ENCODE measurements at regions not wholly inside any gene's neighbourhood (a gene's known extent, or its start where the extent isn't known, plus 50 kb on each side); places are given as distances from the start of the nearest gene placed in this dataset.

DNA sequence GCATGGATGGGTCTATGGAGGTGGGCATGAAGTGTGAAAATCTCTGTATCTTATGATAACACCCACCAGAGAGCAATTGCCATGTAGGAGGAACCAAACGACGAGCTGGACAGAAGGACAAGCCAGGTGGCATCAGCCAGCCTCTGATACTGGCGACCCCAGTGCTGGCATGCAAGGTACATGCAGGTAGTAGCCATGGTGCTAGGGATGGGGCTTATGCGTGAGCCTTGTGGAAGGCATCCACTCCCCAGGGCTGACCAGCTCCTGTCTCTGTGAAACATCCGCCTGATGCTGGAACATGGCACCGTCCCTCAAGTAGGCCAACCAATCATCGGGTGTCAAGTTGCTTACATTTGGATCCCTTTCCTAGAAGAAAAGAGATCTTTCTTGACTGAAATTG lies 412.9 kb downstream of the GADD45G start:
- no peaks in the 10 kb centered on the region for H3K4me1 ChIP-seq
- no TSS peak for BruUV-seq (replicated peaks)
- DNase-seq, result no peak
- H3K27me3 ChIP-seq (replicated peaks; ENCODE audit: control insufficient read depth, insufficient read depth, low read length), result no peaks in the 10 kb centered on the region
- Mint-ChIP-seq H3K36me3 (ENCODE audit: insufficient read depth, unreplicated experiment) (no peaks in the 10 kb centered on the region), H3K27ac (ENCODE audit: unreplicated experiment) (no peak overlapping the region), H3K4me1 (ENCODE audit: low read depth, unreplicated experiment) (no peaks in the 10 kb centered on the region), H3K27me3 (ENCODE audit: insufficient read depth, unreplicated experiment) (peaks cover 3% of the 10 kb centered on the region), H3K9me3 (ENCODE audit: unreplicated experiment) (no peaks in the 10 kb centered on the region), H3K4me3 (ENCODE audit: unreplicated experiment) (no peak overlapping the region)
- CTCF ChIA-PET, result no interaction called here
- TF ChIP-seq, protein P1, sequence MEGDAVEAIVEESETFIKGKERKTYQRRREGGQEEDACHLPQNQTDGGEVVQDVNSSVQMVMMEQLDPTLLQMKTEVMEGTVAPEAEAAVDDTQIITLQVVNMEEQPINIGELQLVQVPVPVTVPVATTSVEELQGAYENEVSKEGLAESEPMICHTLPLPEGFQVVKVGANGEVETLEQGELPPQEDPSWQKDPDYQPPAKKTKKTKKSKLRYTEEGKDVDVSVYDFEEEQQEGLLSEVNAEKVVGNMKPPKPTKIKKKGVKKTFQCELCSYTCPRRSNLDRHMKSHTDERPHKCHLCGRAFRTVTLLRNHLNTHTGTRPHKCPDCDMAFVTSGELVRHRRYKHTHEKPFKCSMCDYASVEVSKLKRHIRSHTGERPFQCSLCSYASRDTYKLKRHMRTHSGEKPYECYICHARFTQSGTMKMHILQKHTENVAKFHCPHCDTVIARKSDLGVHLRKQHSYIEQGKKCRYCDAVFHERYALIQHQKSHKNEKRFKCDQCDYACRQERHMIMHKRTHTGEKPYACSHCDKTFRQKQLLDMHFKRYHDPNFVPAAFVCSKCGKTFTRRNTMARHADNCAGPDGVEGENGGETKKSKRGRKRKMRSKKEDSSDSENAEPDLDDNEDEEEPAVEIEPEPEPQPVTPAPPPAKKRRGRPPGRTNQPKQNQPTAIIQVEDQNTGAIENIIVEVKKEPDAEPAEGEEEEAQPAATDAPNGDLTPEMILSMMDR (IDR thresholded peaks at IDR 0.05; ENCODE audit: insufficient read depth in 1 of 2, low read depth in 1 of 2, low read length in 1 of 2, severe bottlenecking in 1 of 2, unreplicated experiment in 1 of 2), result no peak
- POLR2A ChIA-PET, result no interaction called here
- H3K9me3 ChIP-seq, result no peaks in the 10 kb centered on the region
- intact Hi-C loops (cut with micrococcal nuclease; ENCODE audit: unreplicated experiment), result no loop called here
- H3K4me3 ChIP-seq (ENCODE audit: low read depth, low read length), result no peak overlapping the region
- no peaks in the 10 kb centered on the region for H3K36me3 ChIP-seq (ENCODE audit: control insufficient read depth, insufficient read depth, low read length)

DNA sequence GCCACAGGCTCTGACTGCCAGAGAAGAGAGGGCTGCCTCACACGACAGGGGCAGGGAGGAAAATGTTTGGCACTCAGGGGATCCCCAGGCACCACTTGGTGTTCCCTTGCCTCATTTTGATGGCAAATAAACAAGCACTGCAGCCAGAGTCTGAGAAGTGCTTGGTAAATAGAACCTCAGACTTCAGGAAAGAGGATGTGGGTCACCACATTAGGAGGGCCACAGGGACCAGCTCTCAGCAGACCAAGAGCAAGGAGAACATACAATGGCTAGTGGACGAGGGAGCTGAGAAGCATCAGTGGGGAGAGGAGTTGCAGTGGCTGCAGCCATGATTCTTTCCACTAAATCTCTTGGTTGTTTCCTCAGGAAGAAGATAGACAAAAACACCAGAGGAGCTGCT lies 413.9 kb downstream of the GADD45G start:
- TF ChIP-seq, protein P1 (IDR thresholded peaks at IDR 0.05; ENCODE audit: insufficient read depth in 1 of 2, low read depth in 1 of 2, low read length in 1 of 2, severe bottlenecking in 1 of 2, unreplicated experiment in 1 of 2), result no peak
- H3K36me3 Mint-ChIP-seq (ENCODE audit: insufficient read depth, unreplicated experiment), result no peaks in the 10 kb centered on the region
- ChIA-PET POLR2A (no interaction called here), CTCF (interaction anchor here (0.6 kb wide), 1 partner anchor 803 kb away, joined by 3 read pairs; no protein-coding TSS in a partner anchor)
- no TSS peak for BruUV-seq (replicated peaks)
- intact Hi-C loops (cut with micrococcal nuclease; ENCODE audit: unreplicated experiment), result no loop called here
- H3K4me1 Mint-ChIP-seq (ENCODE audit: low read depth, unreplicated experiment), result no peaks in the 10 kb centered on the region
- H3K36me3 ChIP-seq (ENCODE audit: control insufficient read depth, insufficient read depth, low read length), result no peaks in the 10 kb centered on the region
- peaks cover 3% of the 10 kb centered on the region for H3K27me3 Mint-ChIP-seq (ENCODE audit: insufficient read depth, unreplicated experiment)
- no peaks in the 10 kb centered on the region for H3K4me1 ChIP-seq
- H3K9me3 ChIP-seq, result no peaks in the 10 kb centered on the region
- no peak overlapping the region for H3K4me3 Mint-ChIP-seq (ENCODE audit: unreplicated experiment)
- DNase-seq, result no peak
- H3K27me3 ChIP-seq (replicated peaks; ENCODE audit: control insufficient read depth, insufficient read depth, low read length), result no peaks in the 10 kb centered on the region
- no peaks in the 10 kb centered on the region for H3K9me3 Mint-ChIP-seq (ENCODE audit: unreplicated experiment)
- no peak overlapping the region for H3K4me3 ChIP-seq (ENCODE audit: low read depth, low read length)
- no peak overlapping the region for H3K27ac Mint-ChIP-seq (ENCODE audit: unreplicated experiment)

DNA sequence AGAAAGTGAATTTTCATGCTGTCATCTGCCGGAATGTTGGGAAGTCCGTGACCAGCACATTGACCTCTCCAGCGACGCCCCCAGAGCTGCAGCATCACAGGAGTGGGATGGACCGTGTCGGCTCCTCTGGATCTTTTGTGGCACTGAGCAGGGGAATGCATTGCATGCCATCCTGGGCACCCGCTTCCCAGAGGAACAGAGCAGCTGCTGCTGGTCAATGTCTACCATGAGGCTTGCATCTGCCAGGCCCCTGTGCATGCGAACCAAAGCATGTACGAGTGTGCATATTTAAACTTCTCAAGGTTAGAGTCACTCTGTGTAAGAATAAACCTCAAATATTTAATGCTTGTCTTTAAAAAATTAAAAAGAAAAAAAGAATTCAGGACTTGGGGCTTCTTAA lies 414.8 kb downstream of the GADD45G start:
- H3K4me3 Mint-ChIP-seq (ENCODE audit: unreplicated experiment), result no peak overlapping the region
- no peaks in the 10 kb centered on the region for H3K9me3 Mint-ChIP-seq (ENCODE audit: unreplicated experiment)
- no peaks in the 10 kb centered on the region for H3K9me3 ChIP-seq
- ChIA-PET POLR2A (no interaction called here), CTCF (no interaction called here)
- no peaks in the 10 kb centered on the region for H3K36me3 Mint-ChIP-seq (ENCODE audit: insufficient read depth, unreplicated experiment)
- no peaks in the 10 kb centered on the region for H3K36me3 ChIP-seq (ENCODE audit: control insufficient read depth, insufficient read depth, low read length)
- H3K27me3 ChIP-seq (replicated peaks; ENCODE audit: control insufficient read depth, insufficient read depth, low read length), result no peaks in the 10 kb centered on the region
- no peak overlapping the region for H3K27ac Mint-ChIP-seq (ENCODE audit: unreplicated experiment)
- BruUV-seq (replicated peaks), result no TSS peak
- peaks cover 3% of the 10 kb centered on the region for H3K27me3 Mint-ChIP-seq (ENCODE audit: insufficient read depth, unreplicated experiment)
- H3K4me1 Mint-ChIP-seq (ENCODE audit: low read depth, unreplicated experiment), result no peaks in the 10 kb centered on the region
- intact Hi-C loops (cut with micrococcal nuclease; ENCODE audit: unreplicated experiment), result no loop called here
- DNase-seq, result no peak
- TF ChIP-seq, protein P1 (IDR thresholded peaks at IDR 0.05; ENCODE audit: insufficient read depth in 1 of 2, low read depth in 1 of 2, low read length in 1 of 2, severe bottlenecking in 1 of 2, unreplicated experiment in 1 of 2), result no peak
- H3K4me1 ChIP-seq, result no peaks in the 10 kb centered on the region
- H3K4me3 ChIP-seq (ENCODE audit: low read depth, low read length), result no peak overlapping the region

All from Caco-2 (cell line).